HG03045 (cell line): ENCODE measurements at regions not wholly inside any gene's neighbourhood (a gene's known extent, or its start where the extent isn't known, plus 50 kb on each side); places are given as distances from the start of the nearest gene placed in this dataset.

Experiments
- ATAC-seq: cut with Tn5 transposase; IDR thresholded peaks from one replicate; pipeline ENCODE4 v1.9.1; 2021; ENCODE audit warnings: mild to moderate bottlenecking, moderate library complexity; ENCODE audit not compliant: unreplicated experiment

GRCh38 chr3:117954131-117954530 lies 1080.5 kb downstream of the IGSF11 start:
- no peak for ATAC-seq

- ATAC-seq = no peak
Measured at GRCh38 chr3:117955196-117955595, 1079.5 kb downstream of the IGSF11 start.

GRCh38 chr3:117958027-117958426 lies 1076.6 kb downstream of the IGSF11 start:
- ATAC-seq = no peak

- no peak for ATAC-seq
Measured at GRCh38 chr3:117962750-117963149, 1071.9 kb downstream of the IGSF11 start.

- ATAC-seq = no peak
Measured at GRCh38 chr3:117963858-117964257, 1070.8 kb downstream of the IGSF11 start.

- ATAC-seq = no peak
Measured at GRCh38 chr3:117964814-117965213, 1069.8 kb downstream of the IGSF11 start.

- ATAC-seq = no peak
Measured at GRCh38 chr3:117977504-117978228, 1057.0 kb downstream of the IGSF11 start.

- no peak for ATAC-seq
Measured at GRCh38 chr3:117979466-117979865, 1055.2 kb downstream of the IGSF11 start.

GRCh38 chr3:117987256-117987655 lies 1047.4 kb downstream of the IGSF11 start:
- ATAC-seq = no peak

- no peak for ATAC-seq
Measured at GRCh38 chr3:117989982-117990381, 1044.7 kb downstream of the IGSF11 start.

- no peak for ATAC-seq
Measured at GRCh38 chr3:117990627-117991026, 1044.0 kb downstream of the IGSF11 start.

- ATAC-seq = no peak
Measured at GRCh38 chr3:117995842-117996437, 1038.7 kb downstream of the IGSF11 start.

- ATAC-seq = peak; percentile 96
Measured at GRCh38 chr3:117997201-117998049, 1037.2 kb downstream of the IGSF11 start.

- ATAC-seq = no peak
Measured at GRCh38 chr3:117998071-117998470, 1036.6 kb downstream of the IGSF11 start.

GRCh38 chr3:118000219-118000618 lies 1034.4 kb downstream of the IGSF11 start:
- ATAC-seq = no peak

GRCh38 chr3:118001380-118001779 lies 1033.3 kb downstream of the IGSF11 start:
- no peak for ATAC-seq

- no peak for ATAC-seq
Measured at GRCh38 chr3:118011910-118012309, 1022.7 kb downstream of the IGSF11 start.

- ATAC-seq = no peak
Measured at GRCh38 chr3:118029049-118029448, 1005.6 kb downstream of the IGSF11 start.

- ATAC-seq = no peak
Measured at GRCh38 chr3:118036215-118036614, 998.4 kb downstream of the IGSF11 start.

- ATAC-seq = no peak
Measured at GRCh38 chr3:118055381-118055780, 979.3 kb downstream of the IGSF11 start.

GRCh38 chr3:118057086-118057485 lies 977.6 kb downstream of the IGSF11 start:
- ATAC-seq = no peak

GRCh38 chr3:118059096-118059495 lies 975.5 kb downstream of the IGSF11 start:
- ATAC-seq = no peak
